Renal cortex interstitium (tissue), 11 donors: ENCODE measurements at regions not wholly inside any gene's neighbourhood (a gene's known extent, or its start where the extent isn't known, plus 50 kb on each side); places are given as distances from the start of the nearest gene placed in this dataset.
"Not testable (repeated sequence)": the region's sequence is repeated elsewhere in the genome, so short reads cannot be mapped to it uniquely, and the experiment has no call there.

ENCODE experiments used
- DNase-seq, 11 donors: peaks; one replicate each; pipeline ENCODE4 v3.0.0-alpha.2; 2013; ENCODE audit warnings: low read depth in 9 of 11, low spot score in 4 of 11; ENCODE audit errors: extremely low read depth in 1 of 11

- no peak for DNase-seq
Observed at GRCh38 chr12:114616081-114616480, 67.9 kb downstream of the TBX3 start.

GRCh38 chr12:114614040-114614439 lies 69.9 kb downstream of the TBX3 start:
- DNase-seq: no peak

GRCh38 chr12:114612062-114612461 lies 71.9 kb downstream of the TBX3 start:
- no peak for DNase-seq

GRCh38 chr12:114611145-114612018 lies 72.6 kb downstream of the TBX3 start:
- peak in 2 of 11 donors; percentile 4 to 25 for DNase-seq

GRCh38 chr12:114608509-114608908 lies 75.5 kb downstream of the TBX3 start:
- DNase-seq: no peak

GRCh38 chr12:114605918-114606317 lies 78.1 kb downstream of the TBX3 start:
- DNase-seq: no peak

GRCh38 chr12:114604606-114605005 lies 79.4 kb downstream of the TBX3 start:
- DNase-seq: no peak

GRCh38 chr12:114600584-114600983 lies 83.4 kb downstream of the TBX3 start:
- not testable (repeated sequence) for DNase-seq

GRCh38 chr12:114598111-114598510 lies 85.9 kb downstream of the TBX3 start:
- no peak for DNase-seq

- DNase-seq: no peak
Observed at GRCh38 chr12:114592946-114593345, 91.0 kb downstream of the TBX3 start.

- DNase-seq: no peak
Observed at GRCh38 chr12:114588061-114588460, 95.9 kb downstream of the TBX3 start.

- DNase-seq: no peak
Observed at GRCh38 chr12:114580306-114580705, 103.7 kb downstream of the TBX3 start.

GRCh38 chr12:114579389-114579788 lies 104.6 kb downstream of the TBX3 start:
- DNase-seq: no peak

GRCh38 chr12:114562654-114563053 lies 121.3 kb downstream of the TBX3 start:
- DNase-seq: no peak

- peak in 5 of 11 donors; percentile 1 to 19 (median 6) for DNase-seq
Observed at GRCh38 chr12:114555451-114555850, 128.5 kb downstream of the TBX3 start.

- DNase-seq: no peak
Observed at GRCh38 chr12:114547636-114548035, 136.3 kb downstream of the TBX3 start.

- DNase-seq: no peak
Observed at GRCh38 chr12:114530417-114530816, 124.5 kb upstream of the TBX5 start.

- DNase-seq: no peak
Observed at GRCh38 chr12:114529966-114530365, 124.0 kb upstream of the TBX5 start.

GRCh38 chr12:114528766-114529165 lies 122.8 kb upstream of the TBX5 start:
- DNase-seq: no peak

GRCh38 chr12:114521160-114521559 lies 115.2 kb upstream of the TBX5 start:
- not testable (repeated sequence) for DNase-seq

- no peak for DNase-seq
Observed at GRCh38 chr12:114512351-114512750, 106.4 kb upstream of the TBX5 start.
